HFF-Myc (cell line): ENCODE measurements at regions not wholly inside any gene's neighbourhood (a gene's known extent, or its start where the extent isn't known, plus 50 kb on each side); places are given as distances from the start of the nearest gene placed in this dataset.

ENCODE experiments used
- DNase-seq: peaks from one replicate; pipeline ENCODE4 v3.0.0-alpha.2; 2011; ENCODE audit warnings: low read depth; ENCODE audit errors: extremely low read depth
- H3K4me3 ChIP-seq: replicated peaks from 2 replicates; pipeline ENCODE4 v1.5.1; 2011; ENCODE audit warnings: low read depth, mild to moderate bottlenecking, control low read depth, low read length
- CTCF ChIP-seq: IDR thresholded peaks from 2 replicates; pipeline ENCODE4 v1.5.1; 2012; ENCODE audit warnings: mild to moderate bottlenecking, low read depth, low read length, control low read depth; ENCODE audit errors: missing control alignments

- DNase-seq = no peak
- TF ChIP-seq CTCF = no peak
Measured at GRCh38 chr9:75395336-75395735, 307.0 kb downstream of the OSTF1 start.

GRCh38 chr9:75397836-75398235 is 309.5 kb downstream of the OSTF1 start:
- TF ChIP-seq CTCF = no peak
- H3K4me3 ChIP-seq = no peak overlapping the region
- no peak for DNase-seq

More at GRCh38 chr9:75395336-75395735, 307.0 kb downstream of the OSTF1 start:
- no peak overlapping the region for H3K4me3 ChIP-seq

GRCh38 chr9:75408391-75408790 is 320.1 kb downstream of the OSTF1 start:
- H3K4me3 ChIP-seq = no peak overlapping the region
- no peak for TF ChIP-seq CTCF
- DNase-seq = no peak

- DNase-seq = no peak
- TF ChIP-seq CTCF = no peak
- H3K4me3 ChIP-seq = no peak overlapping the region
Measured at GRCh38 chr9:75410405-75410804, 322.1 kb downstream of the OSTF1 start.

GRCh38 chr9:75414371-75415160 is 326.3 kb downstream of the OSTF1 start:
- H3K4me3 ChIP-seq = no peak overlapping the region
- DNase-seq = no peak
- TF ChIP-seq CTCF = no peak

- H3K4me3 ChIP-seq = no peak overlapping the region
- no peak for DNase-seq
- TF ChIP-seq CTCF = no peak
Measured at GRCh38 chr9:75417471-75417870, 329.2 kb downstream of the OSTF1 start.

- H3K4me3 ChIP-seq = no peak overlapping the region
- DNase-seq = no peak
- TF ChIP-seq CTCF = no peak
Measured at GRCh38 chr9:75418518-75418917, 330.2 kb downstream of the OSTF1 start.
